ENCODE measurements at regions not wholly inside any gene's neighbourhood (a gene's known extent, or its start where the extent isn't known, plus 50 kb on each side); places are given as distances from the start of the nearest gene placed in this dataset.
"Not testable (repeated sequence)": the region's sequence is repeated elsewhere in the genome, so short reads cannot be mapped to it uniquely, and the experiment has no call there.

DNA sequence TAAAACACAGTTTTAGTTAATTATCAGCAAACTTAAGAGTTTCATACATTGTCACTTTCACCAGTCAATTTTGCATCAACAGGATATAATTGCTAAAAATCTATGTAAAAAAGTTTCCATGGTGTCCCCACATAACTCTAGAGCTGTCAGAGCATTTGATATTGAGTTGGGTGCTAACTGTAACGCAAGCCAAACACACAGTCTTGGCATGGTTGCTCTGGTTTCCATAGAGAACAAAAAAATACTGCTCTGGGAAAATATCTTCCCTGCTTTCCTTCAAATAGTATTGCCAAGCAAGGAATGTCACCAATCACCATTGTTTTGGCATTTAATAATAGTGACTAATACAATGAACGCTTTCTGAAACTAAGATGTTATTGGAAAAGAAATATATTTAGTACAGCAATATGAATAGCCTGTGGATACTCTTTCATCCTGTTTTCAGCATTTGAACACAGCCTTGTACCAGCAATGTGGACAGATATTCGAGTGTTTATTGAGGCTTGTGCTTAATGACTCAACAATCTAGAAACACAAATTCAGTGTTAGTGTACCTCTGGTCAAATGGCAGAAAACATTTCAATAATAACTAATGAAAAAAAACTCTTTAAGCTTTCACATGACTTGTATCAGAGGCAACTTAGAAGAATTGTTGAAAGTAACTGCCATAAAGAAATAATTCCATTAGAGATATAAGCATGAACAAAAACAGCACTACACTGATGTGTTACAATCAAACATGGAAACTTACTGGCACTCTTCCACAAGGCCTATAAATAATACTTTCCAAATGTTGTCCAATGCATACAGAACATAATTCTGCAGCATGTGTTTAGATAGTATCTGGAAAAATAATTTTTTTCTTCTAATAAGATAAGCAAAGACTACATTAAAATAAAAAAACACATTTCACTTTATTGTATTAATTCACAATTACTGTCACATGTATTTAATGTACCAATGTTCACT lies 1469.5 kb upstream of the CELF2 start:
- Histone ChIP-seq H2AFZ (ENCODE audit: low read length) (no peak overlapping the region), H3K9me2 (replicated peaks; ENCODE audit: insufficient read depth, low read length) (no peaks in the 10 kb centered on the region), H3K4me3 (ENCODE audit: low read length) (no peak overlapping the region), H3K27me3 (ENCODE audit: low read length) (no peaks in the 10 kb centered on the region), H3K79me2 (ENCODE audit: low read length) (no peaks in the 10 kb centered on the region), H3K36me3 (ENCODE audit: insufficient read depth, low read length) (no peaks in the 10 kb centered on the region), H4K20me1 (ENCODE audit: insufficient read depth, low read depth, low read length) (no peaks in the 10 kb centered on the region), H3K9me3 (ENCODE audit: low read length) (no peaks in the 10 kb centered on the region), H3K27ac (ENCODE audit: low read length) (no peak overlapping the region), H3K4me2 (ENCODE audit: low read depth, low read length, poor library complexity, severe bottlenecking) (no peak overlapping the region), H3K9ac (ENCODE audit: low read length) (no peak overlapping the region), H3K4me1 (ENCODE audit: low read length) (no peaks in the 10 kb centered on the region)
- no peak for DNase-seq

GRCh38 chr10:9550810-9551209 lies 1466.9 kb upstream of the CELF2 start:
- H3K27ac ChIP-seq (ENCODE audit: low read length), result no peak overlapping the region
- no peak overlapping the region for H3K4me2 ChIP-seq (ENCODE audit: low read depth, low read length, poor library complexity, severe bottlenecking)
- H3K9ac ChIP-seq (ENCODE audit: low read length), result no peak overlapping the region
- no peaks in the 10 kb centered on the region for H3K9me3 ChIP-seq (ENCODE audit: low read length)
- no peaks in the 10 kb centered on the region for H3K27me3 ChIP-seq (ENCODE audit: low read length)
- H3K4me1 ChIP-seq (ENCODE audit: low read length), result no peaks in the 10 kb centered on the region
- no peak overlapping the region for H3K4me3 ChIP-seq (ENCODE audit: low read length)
- no peaks in the 10 kb centered on the region for H3K36me3 ChIP-seq (ENCODE audit: insufficient read depth, low read length)
- DNase-seq, result no peak
- no peaks in the 10 kb centered on the region for H3K9me2 ChIP-seq (replicated peaks; ENCODE audit: insufficient read depth, low read length)
- H3K79me2 ChIP-seq (ENCODE audit: low read length), result no peaks in the 10 kb centered on the region
- H4K20me1 ChIP-seq (ENCODE audit: insufficient read depth, low read depth, low read length), result no peaks in the 10 kb centered on the region
- no peak overlapping the region for H2AFZ ChIP-seq (ENCODE audit: low read length)

GRCh38 chr10:9554321-9554720 lies 1463.4 kb upstream of the CELF2 start:
- no peak overlapping the region for H3K4me3 ChIP-seq (ENCODE audit: low read length)
- H3K4me2 ChIP-seq (ENCODE audit: low read depth, low read length, poor library complexity, severe bottlenecking), result no peak overlapping the region
- no peaks in the 10 kb centered on the region for H3K36me3 ChIP-seq (ENCODE audit: insufficient read depth, low read length)
- no peaks in the 10 kb centered on the region for H3K9me2 ChIP-seq (replicated peaks; ENCODE audit: insufficient read depth, low read length)
- no peaks in the 10 kb centered on the region for H3K79me2 ChIP-seq (ENCODE audit: low read length)
- no peak overlapping the region for H3K9ac ChIP-seq (ENCODE audit: low read length)
- H3K27ac ChIP-seq (ENCODE audit: low read length), result no peak overlapping the region
- H3K9me3 ChIP-seq (ENCODE audit: low read length), result no peaks in the 10 kb centered on the region
- no peaks in the 10 kb centered on the region for H3K27me3 ChIP-seq (ENCODE audit: low read length)
- no peak overlapping the region for H2AFZ ChIP-seq (ENCODE audit: low read length)
- no peak for DNase-seq
- H4K20me1 ChIP-seq (ENCODE audit: insufficient read depth, low read depth, low read length), result no peaks in the 10 kb centered on the region
- no peaks in the 10 kb centered on the region for H3K4me1 ChIP-seq (ENCODE audit: low read length)

DNA sequence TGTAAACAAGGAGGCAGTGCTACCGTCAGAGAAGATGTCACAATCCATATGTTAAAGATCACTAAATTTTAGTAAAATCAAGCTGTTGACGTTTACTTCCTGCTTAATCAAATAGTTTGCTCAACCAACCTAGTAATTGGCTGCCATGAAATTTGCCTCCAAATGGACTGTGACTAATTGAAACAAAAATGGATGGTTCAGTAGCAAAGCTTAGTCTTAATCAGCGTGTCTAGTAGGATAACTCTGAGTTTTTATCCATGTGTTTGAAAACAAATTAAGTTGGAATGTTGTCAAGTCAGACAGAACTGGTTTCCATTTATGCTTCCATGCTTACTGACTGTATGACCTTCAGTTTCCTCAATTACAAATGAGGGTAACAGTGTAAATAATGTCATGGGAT lies 1456.7 kb upstream of the CELF2 start:
- Histone ChIP-seq H3K27ac (ENCODE audit: low read length) (no peak overlapping the region), H4K20me1 (ENCODE audit: insufficient read depth, low read depth, low read length) (no peaks in the 10 kb centered on the region), H3K27me3 (ENCODE audit: low read length) (no peaks in the 10 kb centered on the region), H3K9me3 (ENCODE audit: low read length) (no peaks in the 10 kb centered on the region), H2AFZ (ENCODE audit: low read length) (no peak overlapping the region), H3K9me2 (replicated peaks; ENCODE audit: insufficient read depth, low read length) (no peaks in the 10 kb centered on the region), H3K4me2 (ENCODE audit: low read depth, low read length, poor library complexity, severe bottlenecking) (no peak overlapping the region), H3K9ac (ENCODE audit: low read length) (no peak overlapping the region), H3K4me1 (ENCODE audit: low read length) (0 out of 2 replicates have a peak, but pooled peaks cover 4% of the 10 kb centered on the region), H3K79me2 (ENCODE audit: low read length) (no peaks in the 10 kb centered on the region), H3K4me3 (ENCODE audit: low read length) (no peak overlapping the region), H3K36me3 (ENCODE audit: insufficient read depth, low read length) (no peaks in the 10 kb centered on the region)
- DNase-seq, result no peak

DNA sequence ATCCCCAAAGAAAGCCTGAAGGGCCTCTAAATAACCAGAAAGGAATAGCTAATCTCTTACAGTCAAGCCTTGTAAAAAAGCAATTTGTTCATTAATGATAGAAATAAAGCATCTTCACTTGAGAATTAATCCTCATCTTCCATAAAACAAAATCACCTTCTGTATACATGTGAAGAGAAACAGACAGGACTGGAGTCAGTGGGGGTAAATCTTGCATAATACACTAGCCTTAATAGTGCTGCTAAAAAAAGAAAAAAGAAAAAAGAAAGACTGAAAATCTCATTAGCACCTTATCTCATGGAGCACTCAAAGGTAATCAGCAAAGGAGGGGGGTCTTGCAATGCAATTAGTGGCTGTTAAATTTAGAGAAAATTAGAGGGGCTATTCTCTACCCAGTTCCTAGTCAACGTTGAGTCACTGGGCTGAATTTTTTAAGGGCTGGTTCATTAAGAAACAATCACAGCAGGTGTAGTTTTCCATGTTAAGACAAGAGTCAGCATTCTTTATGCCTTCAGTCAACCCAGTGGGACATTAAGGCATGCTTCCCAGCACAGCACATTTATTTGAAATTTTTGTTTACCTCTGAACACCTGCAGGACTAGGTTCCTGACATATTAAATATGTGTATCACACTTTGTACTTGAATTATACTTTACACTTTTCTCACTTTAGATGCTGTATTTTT lies 1455.7 kb upstream of the CELF2 start:
- no peaks in the 10 kb centered on the region for H4K20me1 ChIP-seq (ENCODE audit: insufficient read depth, low read depth, low read length)
- DNase-seq, result no peak
- no peak overlapping the region for H3K9ac ChIP-seq (ENCODE audit: low read length)

GRCh38 chr10:9577746-9578145 lies 1439.9 kb upstream of the CELF2 start:
- Histone ChIP-seq H3K27ac (ENCODE audit: low read length) (no peak overlapping the region), H3K4me1 (ENCODE audit: low read length) (peaks cover 2% of the 10 kb centered on the region; the same call in 1 of the 2 replicates), H3K27me3 (ENCODE audit: low read length) (no peaks in the 10 kb centered on the region), H3K9me3 (ENCODE audit: low read length) (no peaks in the 10 kb centered on the region), H3K36me3 (ENCODE audit: insufficient read depth, low read length) (no peaks in the 10 kb centered on the region), H2AFZ (ENCODE audit: low read length) (no peak overlapping the region), H3K9ac (ENCODE audit: low read length) (no peak overlapping the region), H3K9me2 (replicated peaks; ENCODE audit: insufficient read depth, low read length) (no peaks in the 10 kb centered on the region), H3K79me2 (ENCODE audit: low read length) (no peaks in the 10 kb centered on the region), H3K4me2 (ENCODE audit: low read depth, low read length, poor library complexity, severe bottlenecking) (no peak overlapping the region), H3K4me3 (ENCODE audit: low read length) (no peak overlapping the region), H4K20me1 (ENCODE audit: insufficient read depth, low read depth, low read length) (no peaks in the 10 kb centered on the region)
- no peak for DNase-seq

More for the DNA sequence above, 1455.7 kb upstream of the CELF2 start:
- Histone ChIP-seq H3K27ac (ENCODE audit: low read length) (no peak overlapping the region), H3K9me2 (replicated peaks; ENCODE audit: insufficient read depth, low read length) (no peaks in the 10 kb centered on the region), H3K79me2 (ENCODE audit: low read length) (no peaks in the 10 kb centered on the region), H3K27me3 (ENCODE audit: low read length) (no peaks in the 10 kb centered on the region), H3K36me3 (ENCODE audit: insufficient read depth, low read length) (no peaks in the 10 kb centered on the region), H3K4me3 (ENCODE audit: low read length) (no peak overlapping the region), H3K9me3 (ENCODE audit: low read length) (no peaks in the 10 kb centered on the region), H3K4me2 (ENCODE audit: low read depth, low read length, poor library complexity, severe bottlenecking) (no peak overlapping the region), H2AFZ (ENCODE audit: low read length) (no peak overlapping the region), H3K4me1 (ENCODE audit: low read length) (0 out of 2 replicates have a peak, but pooled peaks cover 4% of the 10 kb centered on the region)

DNA sequence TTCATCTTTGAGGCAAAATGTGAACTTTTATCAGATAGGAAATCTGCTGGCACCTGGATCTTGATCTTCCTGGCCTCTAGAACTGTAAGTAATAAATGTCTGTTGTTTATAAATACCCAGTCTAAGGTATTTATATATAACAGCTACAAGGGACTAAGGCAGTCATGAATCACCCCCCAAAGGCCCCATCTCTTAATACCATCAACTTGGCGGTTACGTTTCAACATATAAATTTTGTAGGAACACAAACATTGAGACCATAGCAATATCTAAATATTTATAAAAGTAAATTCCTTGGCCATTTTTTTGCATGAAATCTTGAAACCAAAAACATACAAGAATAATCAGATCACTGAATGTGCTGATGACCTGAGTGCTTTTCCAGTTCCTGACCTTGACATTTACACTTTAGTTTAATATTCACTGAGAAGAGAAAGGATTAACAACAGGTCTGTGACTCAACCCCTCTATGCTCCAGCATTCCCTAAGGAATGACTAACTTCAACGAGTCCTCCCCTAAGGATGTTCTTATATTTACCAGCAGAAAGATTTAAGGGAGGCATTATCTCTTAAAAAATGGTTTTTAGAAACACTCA lies 1438.5 kb upstream of the CELF2 start:
- Histone ChIP-seq H3K9ac (ENCODE audit: low read length) (no peak overlapping the region), H3K79me2 (ENCODE audit: low read length) (no peaks in the 10 kb centered on the region), H3K4me2 (ENCODE audit: low read depth, low read length, poor library complexity, severe bottlenecking) (no peak overlapping the region), H3K9me2 (replicated peaks; ENCODE audit: insufficient read depth, low read length) (no peaks in the 10 kb centered on the region), H3K4me1 (ENCODE audit: low read length) (peaks cover 4% of the 10 kb centered on the region; the same call in 1 of the 2 replicates), H4K20me1 (ENCODE audit: insufficient read depth, low read depth, low read length) (no peaks in the 10 kb centered on the region), H3K27ac (ENCODE audit: low read length) (no peak overlapping the region), H3K36me3 (ENCODE audit: insufficient read depth, low read length) (no peaks in the 10 kb centered on the region), H3K9me3 (ENCODE audit: low read length) (no peaks in the 10 kb centered on the region), H2AFZ (ENCODE audit: low read length) (no peak overlapping the region), H3K4me3 (ENCODE audit: low read length) (no peak overlapping the region), H3K27me3 (ENCODE audit: low read length) (no peaks in the 10 kb centered on the region)
- no peak for DNase-seq

DNA sequence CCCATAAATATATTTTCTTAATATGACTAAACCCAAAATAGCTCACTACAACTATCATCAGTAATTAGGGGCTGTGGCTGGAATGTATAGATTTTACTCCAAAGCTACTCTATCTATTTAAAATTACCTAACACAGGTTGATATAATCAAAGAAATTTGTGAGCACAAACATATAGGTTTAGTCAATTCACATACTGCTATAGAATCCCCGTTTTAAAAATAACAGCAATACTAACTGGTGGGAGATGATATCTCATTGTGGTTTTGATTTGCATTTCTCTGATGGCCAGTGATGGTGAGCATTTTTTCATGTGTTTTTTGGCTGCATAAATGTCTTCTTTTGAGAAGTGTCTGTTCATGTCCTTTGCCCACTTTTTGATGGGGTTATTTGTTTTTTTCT lies 1434.9 kb upstream of the CELF2 start:
- H3K9me3 ChIP-seq (ENCODE audit: low read length); H4K20me1 ChIP-seq (ENCODE audit: insufficient read depth, low read depth, low read length); H3K9me2 ChIP-seq (replicated peaks; ENCODE audit: insufficient read depth, low read length); H3K4me3 ChIP-seq (ENCODE audit: low read length); DNase-seq; H3K4me1 ChIP-seq (ENCODE audit: low read length); H3K36me3 ChIP-seq (ENCODE audit: insufficient read depth, low read length); H3K27me3 ChIP-seq (ENCODE audit: low read length); H3K27ac ChIP-seq (ENCODE audit: low read length); H3K79me2 ChIP-seq (ENCODE audit: low read length); H2AFZ ChIP-seq (ENCODE audit: low read length); H3K4me2 ChIP-seq (ENCODE audit: low read depth, low read length, poor library complexity, severe bottlenecking); H3K9ac ChIP-seq (ENCODE audit: low read length): not testable (repeated sequence)

Data from Karpas-422 (cell line).